DMS114 treated with DMSO at 0.1 percent for 48 hours (cell line): ENCODE measurements at regions not wholly inside any gene's neighbourhood (a gene's known extent, or its start where the extent isn't known, plus 50 kb on each side); places are given as distances from the start of the nearest gene placed in this dataset.

Experiments
- DNase-seq: peaks from one replicate; lab custom pipeline; 2025; ENCODE audit not compliant: unreplicated experiment; lab: John Stamatoyannopoulos, UW

DNA sequence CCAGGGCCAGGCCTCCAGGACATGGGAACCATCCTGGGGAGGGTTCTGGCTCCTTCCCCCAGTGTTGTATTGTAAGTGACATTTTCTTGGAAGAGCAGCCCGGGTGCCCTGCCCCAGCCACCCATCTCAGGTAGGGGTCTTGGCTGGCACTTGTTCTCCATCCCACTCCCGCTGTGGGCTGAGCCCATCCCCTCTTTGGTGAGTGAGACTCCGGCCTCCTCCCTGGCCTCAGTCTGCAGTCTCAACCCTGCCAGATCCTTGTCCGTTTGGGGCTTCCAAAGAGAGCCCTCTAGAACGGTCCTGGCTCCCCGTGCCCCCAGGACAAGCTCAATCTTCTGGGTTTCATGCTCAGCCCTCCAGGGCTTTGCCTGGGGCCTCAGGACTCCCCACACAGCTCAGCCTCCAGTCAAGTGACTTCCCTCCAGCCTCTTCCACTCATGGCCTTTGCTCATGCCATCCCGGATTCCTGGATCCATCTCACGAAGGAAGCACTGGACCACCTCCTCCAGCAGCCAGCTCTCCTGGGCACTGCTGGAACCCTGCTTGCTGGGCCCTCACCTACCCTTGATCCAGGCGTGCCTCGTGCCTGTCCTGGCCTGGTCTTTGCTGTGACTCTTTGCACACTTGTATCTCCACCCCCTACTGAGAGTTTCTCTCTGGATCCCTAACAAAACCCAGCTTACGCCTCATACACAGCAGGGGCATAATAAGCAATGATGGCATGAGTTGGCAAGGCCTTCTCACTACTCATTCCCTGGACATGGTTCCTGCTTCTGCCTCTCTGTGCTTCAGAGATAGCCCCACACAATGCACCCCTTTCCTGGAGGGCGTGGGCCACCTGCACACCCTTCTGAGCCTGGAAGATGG lies 297.4 kb upstream of the RTL1 start:
- no peak for DNase-seq

DNA sequence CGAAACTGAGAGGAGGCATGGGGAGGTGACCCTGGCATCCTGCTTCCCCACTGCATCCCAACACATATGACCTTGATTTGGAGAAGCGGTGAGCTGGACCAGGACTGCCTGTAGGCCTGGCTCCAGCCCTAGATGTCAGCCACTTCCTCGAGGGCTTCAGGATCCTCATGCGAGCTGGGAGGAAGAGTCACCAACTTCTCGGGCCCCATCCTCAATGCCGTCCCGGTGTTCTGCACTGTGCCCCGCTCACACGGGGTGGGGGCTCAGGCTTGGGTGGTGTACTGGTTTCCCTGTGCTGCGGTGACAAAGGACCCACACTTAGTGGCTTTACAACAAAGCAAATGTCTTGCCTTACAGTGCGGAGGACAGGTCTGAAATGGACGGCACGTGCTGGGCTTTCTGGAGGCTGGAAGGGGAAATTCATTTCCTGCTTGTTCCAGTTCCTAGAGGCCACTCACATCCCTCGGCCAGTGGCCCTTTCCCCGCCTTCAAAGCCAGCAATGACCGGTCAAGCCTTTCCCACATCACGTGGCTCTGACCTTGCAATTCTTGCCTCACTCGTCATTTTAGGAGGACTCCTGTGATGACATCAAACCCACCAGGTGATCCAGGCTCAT lies 298.1 kb upstream of the RTL1 start:
- no peak for DNase-seq

DNA sequence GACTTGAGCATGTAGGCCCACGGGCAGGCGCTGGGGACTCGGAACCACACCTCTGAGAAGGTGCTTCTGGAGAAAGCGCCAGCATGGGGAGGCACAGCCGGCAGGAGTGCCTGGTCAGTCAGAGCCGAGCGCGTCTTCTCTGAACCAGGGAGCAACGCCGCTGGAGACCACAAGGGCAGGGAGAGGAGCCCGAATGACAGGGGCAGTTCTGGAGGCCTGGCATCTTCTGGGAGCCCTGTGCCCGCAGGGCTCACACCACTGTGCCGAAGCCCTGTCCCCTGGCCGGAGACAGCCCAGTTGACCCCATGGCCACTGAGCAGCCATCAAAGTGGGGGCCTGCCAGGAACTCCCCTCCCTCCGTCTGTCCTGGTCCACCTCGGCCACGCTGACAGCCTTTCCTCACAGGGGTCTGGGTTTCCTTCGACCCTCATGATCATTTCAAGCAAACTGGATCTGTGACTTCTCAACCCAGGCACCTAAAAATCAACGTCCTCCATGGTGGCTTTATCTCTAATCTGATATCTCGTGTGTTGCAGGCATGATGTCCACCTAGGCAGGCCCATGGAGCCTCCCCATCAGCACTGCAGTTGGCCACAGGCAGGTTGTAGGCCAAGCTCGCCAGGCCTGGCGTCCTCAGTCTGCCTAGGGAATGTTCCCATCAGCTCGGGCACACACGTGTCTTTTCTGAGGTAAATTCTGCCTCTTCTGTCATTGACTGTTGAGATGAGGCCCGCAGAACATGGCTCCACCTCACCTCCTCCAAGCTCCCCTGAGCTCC lies 299.3 kb upstream of the RTL1 start:
- DNase-seq = no peak

DNA sequence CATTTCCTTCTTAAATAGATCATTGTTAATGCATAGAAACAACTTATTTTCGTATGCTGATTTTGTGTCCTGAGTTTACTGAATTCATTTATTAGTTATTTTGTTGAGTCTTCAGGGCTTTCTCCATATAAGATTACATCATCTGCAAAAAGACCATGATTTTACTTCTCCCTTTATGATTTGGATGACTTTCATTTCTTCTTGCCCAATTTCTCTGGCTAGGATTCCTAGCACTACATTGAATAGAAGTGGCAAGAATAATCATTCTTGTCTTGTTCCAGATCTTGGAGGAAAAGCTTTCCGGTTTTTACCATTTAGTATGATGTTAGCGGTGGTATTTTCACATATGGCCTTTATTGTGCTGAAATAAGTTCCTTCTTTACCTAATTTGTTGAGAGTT lies 303.0 kb upstream of the RTL1 start:
- no peak for DNase-seq

DNA sequence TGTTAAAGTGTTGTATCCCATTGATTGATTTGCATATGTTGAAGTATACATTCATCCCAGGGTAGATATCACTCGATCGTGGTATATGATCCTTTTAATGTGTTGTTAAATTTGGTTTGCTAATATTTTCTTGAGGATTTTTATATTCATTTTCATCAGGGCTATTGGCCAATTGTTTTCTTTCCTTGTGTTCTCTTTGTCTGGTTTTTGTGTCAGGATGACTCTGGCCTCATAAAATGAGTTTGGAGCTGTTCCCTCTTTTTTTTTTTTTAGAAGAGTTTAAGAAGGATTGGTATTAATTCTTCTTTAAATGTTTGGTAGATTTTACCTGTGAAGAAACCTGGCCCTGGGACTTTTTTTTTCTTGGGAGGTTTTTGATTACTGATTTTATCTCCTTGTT lies 303.5 kb upstream of the RTL1 start:
- no peak for DNase-seq

DNA sequence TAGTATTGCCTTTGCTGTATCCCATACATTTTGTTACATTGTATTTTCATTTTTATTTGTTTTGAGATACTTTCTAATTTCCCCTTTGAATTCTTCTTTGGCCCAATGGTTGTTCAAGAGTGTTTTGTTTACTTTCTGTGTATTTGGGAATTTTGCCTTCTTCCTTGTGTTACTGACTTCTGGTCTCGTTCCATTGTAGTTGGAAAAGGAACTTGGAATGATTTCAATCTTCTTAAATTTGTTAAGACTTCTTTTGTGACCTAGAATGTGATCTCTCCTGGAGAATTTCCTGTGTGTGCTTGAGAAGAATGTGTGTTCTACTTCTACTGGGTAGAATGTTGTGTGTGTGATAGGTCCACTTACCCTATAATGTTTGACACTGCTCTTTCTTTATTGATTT lies 304.4 kb upstream of the RTL1 start:
- DNase-seq = no peak

DNA sequence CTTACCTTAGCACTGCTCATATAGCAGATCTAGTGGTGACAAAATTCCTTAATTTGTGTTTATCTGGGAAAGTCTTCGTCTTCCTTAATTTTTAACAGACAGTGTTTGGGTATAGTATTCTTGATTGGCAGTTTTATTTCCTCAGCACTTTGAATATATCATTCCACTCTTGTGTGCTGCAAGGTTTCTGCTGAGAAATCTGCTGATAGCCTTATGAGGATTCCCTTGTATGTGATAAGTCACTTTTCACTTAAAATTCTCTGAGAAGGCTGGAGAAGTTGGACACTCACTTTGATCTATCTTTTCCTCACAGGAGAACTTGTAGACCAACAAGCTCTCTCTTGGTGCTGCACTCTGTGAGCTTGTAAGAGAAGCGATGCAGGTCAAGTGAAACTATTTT lies 306.1 kb upstream of the RTL1 start:
- DNase-seq = no peak

DNA sequence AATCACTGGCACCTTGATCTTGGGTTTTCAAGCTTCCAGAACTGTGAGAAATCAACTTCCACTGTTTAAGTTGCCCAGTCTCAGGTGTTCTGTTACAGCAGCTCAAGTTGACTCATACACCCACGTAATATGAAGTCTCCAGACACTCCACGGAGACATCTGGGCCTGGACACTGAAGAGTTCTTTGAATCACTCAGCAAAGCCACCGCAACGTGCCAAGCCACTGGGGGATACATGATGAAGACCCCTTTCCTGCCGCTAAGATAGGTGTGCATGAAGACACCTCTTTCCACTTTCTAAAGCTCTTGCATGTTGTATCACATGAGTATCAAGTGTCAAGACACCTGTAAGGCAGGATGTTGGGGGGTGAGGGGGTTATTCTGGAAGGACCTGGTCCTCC lies 311.7 kb upstream of the RTL1 start:
- DNase-seq = no peak

DNA sequence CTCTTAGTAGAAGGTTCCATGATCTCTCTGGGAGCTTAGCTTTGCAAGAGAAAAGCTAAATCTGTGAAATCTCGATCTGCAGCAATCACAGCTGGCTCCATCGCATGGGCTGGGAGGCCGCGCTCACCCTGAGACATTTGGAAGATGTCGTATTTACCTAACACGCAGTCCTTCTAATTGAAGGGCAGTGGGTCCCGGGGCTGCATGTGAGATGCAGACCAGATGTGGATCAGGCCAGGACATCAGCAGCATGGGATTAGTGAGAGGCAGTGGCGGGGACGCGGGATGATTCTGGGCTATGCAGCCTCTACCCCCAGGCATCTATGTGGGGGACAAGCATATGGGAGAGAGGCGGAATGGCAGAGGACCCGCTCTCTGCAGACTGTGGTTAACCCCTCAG lies 312.4 kb upstream of the RTL1 start:
- no peak for DNase-seq

DNA sequence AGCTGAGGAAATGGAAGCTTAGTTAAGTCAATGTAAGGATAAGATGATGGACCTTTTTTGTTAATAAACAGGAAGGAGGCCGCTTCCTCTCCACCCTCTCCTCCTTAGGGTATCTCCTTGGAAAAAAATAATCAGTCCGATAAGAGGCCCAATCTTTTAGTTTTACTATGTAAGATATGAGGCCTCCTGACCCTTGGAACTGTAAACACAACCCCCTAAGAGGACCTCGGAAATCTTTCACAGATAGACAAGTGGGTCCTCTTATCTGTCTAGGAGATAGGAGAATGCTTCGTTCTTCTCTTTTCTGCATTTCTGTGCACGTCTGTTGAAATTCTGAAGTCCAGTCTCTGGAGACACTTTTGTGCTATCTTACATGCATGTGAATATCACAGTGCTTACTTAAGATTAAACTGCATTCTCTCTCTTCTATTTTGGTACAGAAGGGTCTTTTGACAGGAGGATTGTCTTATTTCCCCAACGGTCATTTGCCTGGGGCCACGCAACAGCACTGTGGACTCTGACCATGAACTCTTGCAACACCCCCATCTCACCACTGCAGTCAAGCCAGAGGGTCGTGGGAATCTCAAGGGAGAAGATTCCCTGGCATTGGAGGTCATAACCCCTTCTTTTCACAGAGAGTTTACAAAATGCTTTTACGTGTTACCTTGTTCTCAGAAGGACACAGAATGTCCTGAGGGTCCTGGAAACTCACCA lies 313.0 kb upstream of the RTL1 start:
- DNase-seq = no peak

DNA sequence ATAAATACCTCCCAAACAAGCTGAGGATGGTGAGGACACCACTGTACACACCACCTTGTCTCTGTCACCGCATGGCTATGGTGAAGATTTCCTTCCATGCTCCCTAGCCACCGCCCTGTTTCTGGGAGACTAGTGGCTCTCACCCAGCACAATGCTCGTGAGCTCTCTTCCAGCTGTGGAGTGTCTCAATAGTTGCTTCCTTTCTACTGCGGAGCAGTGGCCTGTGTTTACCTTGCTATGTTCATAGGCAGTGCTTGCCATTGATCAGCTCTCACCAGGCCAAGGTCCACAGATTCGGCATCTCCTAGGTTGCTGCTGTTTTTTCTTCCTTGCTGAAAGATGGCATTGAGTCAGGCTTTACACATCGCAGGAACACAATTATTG lies 313.6 kb upstream of the RTL1 start:
- no peak for DNase-seq

DNA sequence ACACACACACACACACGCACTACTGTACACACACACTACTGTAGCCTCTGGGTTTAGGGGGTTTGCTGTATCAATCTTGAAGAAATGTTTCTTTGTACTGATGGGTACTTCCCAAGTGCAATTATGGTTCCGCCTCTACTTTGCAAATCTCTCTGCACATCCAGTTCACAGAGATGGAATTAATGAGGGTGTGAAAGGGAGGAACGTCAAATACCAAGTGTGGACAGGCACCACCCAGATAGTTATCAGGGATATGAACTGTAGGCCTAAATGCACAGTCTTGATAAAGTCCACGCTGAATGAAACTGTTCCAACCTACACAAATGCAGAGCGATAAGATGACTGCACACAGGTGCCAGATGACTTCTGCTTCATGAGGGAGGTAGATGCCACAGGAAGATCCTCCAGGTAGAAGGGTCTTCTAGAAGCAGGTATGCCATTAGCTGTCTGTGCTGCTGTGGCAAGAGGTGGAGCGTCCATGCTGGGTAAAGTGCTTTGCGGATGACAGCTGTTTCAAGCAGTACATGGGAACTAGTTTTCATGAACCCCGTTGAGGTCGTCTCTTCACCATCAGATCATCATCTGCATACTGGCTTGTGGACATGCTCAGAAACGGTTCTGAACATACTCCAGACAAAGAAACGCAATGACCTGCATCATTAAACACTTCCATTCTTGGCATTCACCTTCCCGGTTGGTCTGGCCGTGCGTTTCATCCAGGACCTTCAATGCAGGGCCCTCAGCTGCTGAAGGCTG lies 314.3 kb upstream of the RTL1 start:
- no peak for DNase-seq

DNA sequence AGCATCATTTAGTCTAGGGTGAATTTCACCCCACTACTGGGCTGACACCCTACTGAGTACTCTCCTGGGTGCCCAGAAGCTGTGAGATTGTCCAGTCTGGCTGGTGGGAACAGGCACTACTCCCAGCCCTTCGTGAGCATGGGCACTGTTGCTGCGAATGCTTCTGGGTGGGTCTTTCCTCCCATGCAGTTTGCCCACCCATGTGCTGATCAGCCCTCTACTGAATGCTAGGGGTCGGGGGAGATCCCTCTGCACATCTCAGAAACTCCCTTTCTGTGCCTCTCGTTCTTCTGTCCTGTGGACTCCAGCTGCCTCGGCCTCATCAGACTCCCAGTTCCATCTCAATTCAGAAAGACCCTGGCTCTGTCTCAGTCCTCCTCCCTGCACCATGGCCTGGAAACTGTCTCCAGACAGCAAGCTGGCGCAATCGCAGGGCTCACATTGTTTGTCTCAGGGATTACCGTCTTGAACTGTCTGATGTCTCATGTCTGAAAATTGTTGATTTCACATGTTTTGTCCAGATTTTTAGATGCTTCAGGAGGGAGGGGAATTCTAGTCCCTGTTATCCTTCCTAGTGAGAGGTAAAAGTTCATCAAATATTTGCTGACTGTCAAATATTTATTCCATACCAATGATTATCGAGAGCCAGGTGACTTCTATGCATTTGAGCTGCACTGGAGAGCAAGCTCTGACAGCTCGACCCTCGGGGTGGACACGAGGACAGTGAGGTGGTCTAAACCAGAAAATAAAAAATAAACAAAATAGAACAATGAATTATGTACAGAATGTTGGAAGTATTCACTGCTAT lies 316.6 kb upstream of the RTL1 start:
- DNase-seq = no peak

DNA sequence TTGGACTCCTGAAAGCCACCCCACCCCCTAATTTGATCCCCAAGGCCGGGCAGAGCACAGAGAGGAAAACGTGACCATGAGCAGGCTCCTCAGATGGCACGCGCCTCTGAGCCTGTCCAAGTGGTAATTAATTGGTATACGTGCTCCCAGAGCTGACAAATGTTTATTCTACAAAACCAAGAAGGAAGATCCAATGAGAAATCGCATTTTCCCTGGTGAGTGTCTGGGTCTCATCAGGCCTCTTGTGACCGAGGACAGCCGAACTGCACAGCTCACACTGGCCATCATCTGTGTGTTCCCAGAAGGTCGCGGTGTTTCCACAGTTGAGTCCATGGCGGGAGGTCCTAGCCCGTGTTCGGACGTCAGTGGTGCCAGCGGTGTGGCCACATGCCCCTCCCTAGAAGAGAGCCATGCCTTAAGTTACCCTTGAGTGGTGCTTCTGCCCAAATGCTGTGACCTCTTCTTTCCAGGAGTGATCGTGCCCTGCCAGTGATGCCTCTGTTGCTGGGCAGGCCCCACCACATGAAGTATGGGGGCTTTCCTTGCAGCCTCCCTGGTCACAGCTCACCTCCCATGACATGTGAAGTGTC lies 317.5 kb upstream of the RTL1 start:
- no peak for DNase-seq

DNA sequence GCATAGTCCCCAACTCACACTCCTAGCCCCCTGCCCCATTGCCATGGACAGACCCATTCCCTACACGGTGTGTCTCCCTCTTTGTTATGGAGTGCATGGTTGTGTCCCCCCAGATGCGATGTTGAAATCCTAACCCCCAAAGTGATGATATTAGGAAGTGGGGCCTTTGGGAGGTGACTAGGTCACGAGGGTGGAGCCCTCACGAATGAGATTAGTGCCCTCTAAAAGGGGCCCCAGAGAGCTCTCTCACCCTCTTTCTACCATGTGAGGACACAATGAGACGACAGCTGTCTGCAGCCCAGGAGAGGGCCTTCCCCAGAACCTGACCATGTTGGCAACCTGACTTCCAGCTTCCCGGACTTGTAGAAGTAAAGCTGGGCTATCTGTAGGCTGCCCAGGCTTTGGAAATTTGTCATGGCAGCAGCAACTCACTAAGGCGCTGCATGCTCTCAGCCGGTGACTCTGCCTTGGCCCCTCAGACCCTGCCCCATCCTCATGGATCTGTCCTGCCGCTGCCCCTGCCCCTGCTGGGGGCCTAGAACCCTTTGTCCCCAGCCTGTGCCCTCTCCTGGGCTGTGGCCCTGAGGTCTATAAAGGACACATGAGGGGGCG lies 318.1 kb upstream of the RTL1 start:
- DNase-seq = no peak

DNA sequence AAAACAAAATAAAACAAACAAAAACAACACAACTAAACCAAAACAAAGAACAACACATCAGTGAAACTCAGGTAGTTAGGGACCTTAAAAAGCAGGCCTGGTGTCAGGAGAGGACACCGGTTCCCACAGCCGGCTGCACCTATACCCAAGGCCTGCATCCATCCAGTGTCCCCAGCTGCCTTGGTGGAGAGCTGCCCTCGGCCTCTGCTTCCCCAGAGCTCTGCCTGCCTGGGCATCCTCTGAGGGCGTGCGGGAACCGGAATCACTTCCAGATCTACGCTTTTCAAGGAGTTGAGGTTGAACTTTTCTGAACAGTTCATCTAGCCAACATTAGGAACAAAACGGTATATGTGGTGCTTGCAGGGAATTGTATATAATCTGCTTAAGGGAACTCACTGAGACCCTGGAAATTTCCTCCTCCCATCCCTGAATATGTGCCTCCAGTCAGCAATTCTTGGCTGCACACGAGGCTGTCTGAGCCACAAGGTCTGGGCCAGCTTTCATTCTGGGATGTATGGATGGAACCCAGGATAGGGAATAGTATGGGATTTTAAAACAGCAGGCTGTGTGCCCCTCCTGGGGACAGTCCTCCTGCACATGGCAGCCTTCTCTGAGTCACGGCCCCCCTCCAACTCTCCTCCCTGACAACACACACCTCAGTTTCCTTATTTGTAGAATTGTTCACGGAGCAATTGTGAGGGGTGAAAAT lies 319.0 kb upstream of the RTL1 start:
- DNase-seq = no peak

DNA sequence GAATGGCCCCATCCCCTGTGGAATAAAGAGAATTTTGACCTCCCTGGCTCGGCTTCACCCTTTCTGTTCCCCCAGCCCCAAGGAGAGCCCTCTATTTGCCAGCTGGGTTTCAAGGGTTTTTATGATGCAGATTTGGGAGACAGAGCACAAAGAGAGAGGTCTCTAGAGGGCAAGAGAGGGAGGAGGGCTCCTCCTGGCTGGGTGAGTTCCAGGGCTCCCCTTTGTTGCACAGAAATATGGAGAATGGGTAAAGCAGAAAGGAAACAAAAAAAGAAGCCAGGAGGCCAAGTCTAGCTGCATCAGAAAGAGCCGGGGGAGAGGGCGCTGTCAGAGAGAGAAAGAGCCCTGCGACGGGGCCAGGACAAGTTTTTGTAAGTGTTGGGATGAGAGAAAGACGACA lies 319.6 kb upstream of the RTL1 start:
- DNase-seq = no peak

DNA sequence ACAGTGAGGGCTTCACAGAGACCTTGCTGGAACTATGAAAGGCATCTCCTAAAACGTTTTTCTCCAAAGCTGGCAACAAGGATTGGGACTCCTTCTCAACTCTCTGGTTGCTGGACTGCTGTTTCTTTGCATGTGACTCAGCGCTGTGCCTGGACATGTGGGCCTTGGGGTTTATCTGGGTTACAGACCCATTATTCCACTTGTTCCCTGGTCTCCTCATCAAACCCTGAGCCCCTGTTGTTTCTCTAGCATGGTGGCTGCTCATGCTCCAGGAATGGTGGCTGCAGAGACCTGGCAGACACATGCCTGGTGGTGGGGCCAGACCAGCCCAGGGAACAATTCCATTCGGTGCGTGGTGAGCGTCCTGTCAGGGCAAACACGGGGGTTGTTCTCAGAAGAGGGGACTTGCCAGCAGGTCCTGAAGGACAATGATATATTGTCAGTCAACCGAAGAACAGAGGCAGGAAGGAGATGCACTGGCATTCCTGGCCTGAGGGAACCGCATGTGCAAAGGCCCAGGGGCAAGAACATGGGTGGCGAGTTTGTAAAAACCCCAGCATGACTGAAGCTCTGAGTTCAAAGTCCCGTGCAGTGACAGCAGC lies 320.1 kb upstream of the RTL1 start:
- DNase-seq = no peak
